H1 (cell line): ENCODE measurements at regions not wholly inside any gene's neighbourhood (a gene's known extent, or its start where the extent isn't known, plus 50 kb on each side); places are given as distances from the start of the nearest gene placed in this dataset.

Source experiments
- BCL11A ChIP-seq, 2 experiments: IDR thresholded peaks; one replicate each; pipeline ENCODE4 v1.6.1; 2011; ENCODE audit warnings: low read depth in 2 of 2, low read length in 2 of 2, mild to moderate bottlenecking in 2 of 2
- EZH2 ChIP-seq: fragments of 200-600 bp; sonication (generic); IDR thresholded peaks from 2 replicates; pipeline ENCODE4 v1.7.1; 2012; ENCODE audit warnings: low read depth, mild to moderate bottlenecking, moderate library complexity, low read length, inconsistent platforms; ENCODE audit not compliant: severe bottlenecking
- RNF2 ChIP-seq: fragments of 200-900, 300-1000 bp; sonication (generic); IDR thresholded peaks from 2 replicates; pipeline ENCODE4 v1.7.1; 2016; ENCODE audit warnings: borderline replicate concordance, low read depth, mild to moderate bottlenecking, antibody characterized with exemption, low read length; ENCODE audit not compliant: poor library complexity, severe bottlenecking; ENCODE audit errors: missing control alignments
- TAF7 ChIP-seq: optimal IDR thresholded peaks from 2 replicates; pipeline ENCODE3; 2011; ENCODE audit warnings: low read depth, mild to moderate bottlenecking, inconsistent platforms, low read length, moderate library complexity, borderline replicate concordance
- TF ChIP-seq, protein P1 (sequence below), 3 experiments: IDR thresholded peaks; 1 replicate in 2 of 3; 2 replicates in 1 of 3; pipeline versions ENCODE4 v1.5.1 to v1.6.1; 2011; ENCODE audit warnings: low read length in 3 of 3, mild to moderate bottlenecking in 3 of 3, inconsistent platforms in 2 of 3, low read depth in 1 of 3, moderate library complexity in 1 of 3; ENCODE audit not compliant: insufficient read depth in 1 of 3; ENCODE audit errors: control extremely low read depth in 1 of 3
- TF ChIP-seq, protein P2 (sequence below): IDR thresholded peaks from 2 replicates; pipeline ENCODE4 v1.6.1; 2012; ENCODE audit warnings: inconsistent platforms

DNA sequence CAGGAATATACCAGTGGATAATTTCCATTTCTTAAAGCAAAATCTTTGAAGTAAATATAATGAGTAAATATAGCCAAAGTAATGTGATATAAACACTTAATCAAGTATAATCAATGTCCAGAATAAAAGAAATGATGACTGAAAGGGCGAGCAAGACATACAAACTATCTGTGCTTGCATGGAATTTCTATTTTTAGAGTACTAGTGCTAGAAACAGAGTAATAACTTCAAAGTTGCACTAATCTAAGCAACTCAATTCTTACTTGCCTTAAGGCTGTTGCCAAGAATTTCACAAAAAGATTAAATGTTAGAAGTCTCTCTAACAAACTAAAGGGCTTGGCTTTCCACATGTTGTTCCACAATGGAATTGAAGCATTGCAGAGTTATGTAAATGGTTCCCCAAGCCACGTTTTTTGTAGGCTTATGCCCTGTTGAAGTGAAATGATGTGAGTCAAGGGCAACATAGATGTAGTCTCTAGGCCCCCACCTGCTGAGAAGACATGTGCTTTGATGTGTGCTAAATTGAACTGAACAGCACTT, 175.0 kb upstream of the LMNTD1 start (continued):
- no peak for TF ChIP-seq RNF2
- no peak for TF ChIP-seq BCL11A (IDR thresholded peaks at IDR 0.05; ENCODE audit: low read depth in 2 of 2, low read length in 2 of 2)
- TF ChIP-seq, protein P1, sequence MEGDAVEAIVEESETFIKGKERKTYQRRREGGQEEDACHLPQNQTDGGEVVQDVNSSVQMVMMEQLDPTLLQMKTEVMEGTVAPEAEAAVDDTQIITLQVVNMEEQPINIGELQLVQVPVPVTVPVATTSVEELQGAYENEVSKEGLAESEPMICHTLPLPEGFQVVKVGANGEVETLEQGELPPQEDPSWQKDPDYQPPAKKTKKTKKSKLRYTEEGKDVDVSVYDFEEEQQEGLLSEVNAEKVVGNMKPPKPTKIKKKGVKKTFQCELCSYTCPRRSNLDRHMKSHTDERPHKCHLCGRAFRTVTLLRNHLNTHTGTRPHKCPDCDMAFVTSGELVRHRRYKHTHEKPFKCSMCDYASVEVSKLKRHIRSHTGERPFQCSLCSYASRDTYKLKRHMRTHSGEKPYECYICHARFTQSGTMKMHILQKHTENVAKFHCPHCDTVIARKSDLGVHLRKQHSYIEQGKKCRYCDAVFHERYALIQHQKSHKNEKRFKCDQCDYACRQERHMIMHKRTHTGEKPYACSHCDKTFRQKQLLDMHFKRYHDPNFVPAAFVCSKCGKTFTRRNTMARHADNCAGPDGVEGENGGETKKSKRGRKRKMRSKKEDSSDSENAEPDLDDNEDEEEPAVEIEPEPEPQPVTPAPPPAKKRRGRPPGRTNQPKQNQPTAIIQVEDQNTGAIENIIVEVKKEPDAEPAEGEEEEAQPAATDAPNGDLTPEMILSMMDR (IDR thresholded peaks at IDR 0.05; ENCODE audit: control extremely low read depth in 1 of 3, insufficient read depth in 1 of 3, low read depth in 1 of 3, low read length in 3 of 3) = no peak
- TF ChIP-seq, protein P2, sequence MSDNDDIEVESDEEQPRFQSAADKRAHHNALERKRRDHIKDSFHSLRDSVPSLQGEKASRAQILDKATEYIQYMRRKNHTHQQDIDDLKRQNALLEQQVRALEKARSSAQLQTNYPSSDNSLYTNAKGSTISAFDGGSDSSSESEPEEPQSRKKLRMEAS = no peak
- no peak for TF ChIP-seq EZH2
- TF ChIP-seq TAF7 = no peak
